ENCODE measurements at regions not wholly inside any gene's neighbourhood (a gene's known extent, or its start where the extent isn't known, plus 50 kb on each side); places are given as distances from the start of the nearest gene placed in this dataset.

- TF ChIP-seq CTCF (IDR thresholded peaks at IDR 0.05) (no peak), SIN3A (IDR thresholded peaks at IDR 0.05; ENCODE audit: borderline replicate concordance, insufficient read depth, low read depth, low read length) (no peak), REST (IDR thresholded peaks at IDR 0.05; ENCODE audit: insufficient read depth in 1 of 2, low read depth in 2 of 2, low read length in 1 of 2) (no peak)
Observed at GRCh38 chr11:91840640-91841240, 383.9 kb upstream of the FAT3 start.
